ENCODE measurements at regions not wholly inside any gene's neighbourhood (a gene's known extent, or its start where the extent isn't known, plus 50 kb on each side); places are given as distances from the start of the nearest gene placed in this dataset.

DNA sequence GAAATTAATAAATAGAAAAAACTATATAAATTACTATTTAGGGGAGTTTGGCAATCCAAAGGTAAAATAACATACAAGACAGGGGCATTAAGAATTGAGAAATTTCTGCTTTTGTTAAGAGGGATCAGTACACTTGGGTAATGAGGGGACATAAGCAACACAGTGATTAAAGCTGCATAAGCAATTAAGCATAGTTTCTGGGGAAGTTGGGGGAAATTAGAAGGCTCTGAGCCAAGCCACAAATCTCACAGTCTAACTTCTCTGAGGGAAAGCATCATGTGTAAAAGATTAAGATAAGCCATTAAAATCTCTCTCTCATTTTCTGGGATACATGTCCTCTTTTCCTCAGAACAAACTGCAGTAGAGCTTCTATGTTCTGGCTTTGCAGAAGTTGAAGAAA is 533.9 kb upstream of the LRFN5 start:
- peak overlapping the region; percentile 45 for H2AFZ ChIP-seq (ENCODE audit: low read depth, low read length, severe bottlenecking)
- H3K36me3 ChIP-seq (ENCODE audit: low read length), result no peaks in the 10 kb centered on the region
- H3K4me2 ChIP-seq (ENCODE audit: low read depth, low read length, poor library complexity, severe bottlenecking), result peak overlapping the region; percentile 23
- no peaks in the 10 kb centered on the region for H3K79me2 ChIP-seq (ENCODE audit: insufficient read depth, low read length)
- no peaks in the 10 kb centered on the region for H3K9me3 ChIP-seq (ENCODE audit: insufficient read depth, low read length)
- no peak overlapping the region for H3K9ac ChIP-seq (ENCODE audit: low read length)
- no peaks in the 10 kb centered on the region for H3K9me2 ChIP-seq (replicated peaks; ENCODE audit: insufficient read depth, low read length)
- TF ChIP-seq, protein P1, sequence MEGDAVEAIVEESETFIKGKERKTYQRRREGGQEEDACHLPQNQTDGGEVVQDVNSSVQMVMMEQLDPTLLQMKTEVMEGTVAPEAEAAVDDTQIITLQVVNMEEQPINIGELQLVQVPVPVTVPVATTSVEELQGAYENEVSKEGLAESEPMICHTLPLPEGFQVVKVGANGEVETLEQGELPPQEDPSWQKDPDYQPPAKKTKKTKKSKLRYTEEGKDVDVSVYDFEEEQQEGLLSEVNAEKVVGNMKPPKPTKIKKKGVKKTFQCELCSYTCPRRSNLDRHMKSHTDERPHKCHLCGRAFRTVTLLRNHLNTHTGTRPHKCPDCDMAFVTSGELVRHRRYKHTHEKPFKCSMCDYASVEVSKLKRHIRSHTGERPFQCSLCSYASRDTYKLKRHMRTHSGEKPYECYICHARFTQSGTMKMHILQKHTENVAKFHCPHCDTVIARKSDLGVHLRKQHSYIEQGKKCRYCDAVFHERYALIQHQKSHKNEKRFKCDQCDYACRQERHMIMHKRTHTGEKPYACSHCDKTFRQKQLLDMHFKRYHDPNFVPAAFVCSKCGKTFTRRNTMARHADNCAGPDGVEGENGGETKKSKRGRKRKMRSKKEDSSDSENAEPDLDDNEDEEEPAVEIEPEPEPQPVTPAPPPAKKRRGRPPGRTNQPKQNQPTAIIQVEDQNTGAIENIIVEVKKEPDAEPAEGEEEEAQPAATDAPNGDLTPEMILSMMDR (IDR thresholded peaks at IDR 0.05; ENCODE audit: insufficient read depth, low read length, poor library complexity, severe bottlenecking), result no peak
- TF ChIP-seq EZH2phosphoT487 (conservative IDR thresholded peaks at IDR 0.05; ENCODE audit: low read length), result no peak
- no peak overlapping the region for H3K27ac ChIP-seq (ENCODE audit: low read depth, low read length)
- no peak overlapping the region for H3K4me3 ChIP-seq (ENCODE audit: insufficient read depth, low read length, poor library complexity, severe bottlenecking)
- no peaks in the 10 kb centered on the region for H4K20me1 ChIP-seq (ENCODE audit: low read depth, low read length)
- no peaks in the 10 kb centered on the region for H3F3A ChIP-seq (ENCODE audit: insufficient read depth)
- no peaks in the 10 kb centered on the region for H3K27me3 ChIP-seq (ENCODE audit: low read length)

DNA sequence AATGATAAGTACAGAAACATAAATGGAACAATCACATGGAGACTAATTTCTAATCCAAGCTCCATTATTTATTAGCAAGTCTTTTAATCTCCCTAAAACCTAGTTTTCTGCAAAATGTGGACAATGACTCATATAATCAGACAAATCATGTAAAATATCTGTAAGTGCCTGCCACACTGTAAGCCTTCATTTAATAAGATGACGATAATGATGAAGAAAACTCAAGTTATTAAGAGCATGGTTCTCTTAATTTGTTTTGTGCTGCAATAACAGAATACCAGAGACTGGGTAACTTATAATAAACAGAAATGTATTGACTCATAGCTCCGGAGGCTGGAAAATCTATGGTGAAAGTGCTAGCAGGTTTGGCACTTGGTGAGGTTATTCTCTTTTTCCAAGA is 535.3 kb upstream of the LRFN5 start:
- Histone ChIP-seq H2AFZ (ENCODE audit: low read depth, low read length, severe bottlenecking) (no peak overlapping the region), H3K79me2 (ENCODE audit: insufficient read depth, low read length) (no peaks in the 10 kb centered on the region), H3K9ac (ENCODE audit: low read length) (no peak overlapping the region), H3K4me3 (ENCODE audit: insufficient read depth, low read length, poor library complexity, severe bottlenecking) (no peak overlapping the region), H3K36me3 (ENCODE audit: low read length) (no peaks in the 10 kb centered on the region), H3K27me3 (ENCODE audit: low read length) (no peaks in the 10 kb centered on the region), H4K20me1 (ENCODE audit: low read depth, low read length) (no peaks in the 10 kb centered on the region), H3K27ac (ENCODE audit: low read depth, low read length) (no peak overlapping the region), H3F3A (ENCODE audit: insufficient read depth) (no peaks in the 10 kb centered on the region), H3K9me3 (ENCODE audit: insufficient read depth, low read length) (no peaks in the 10 kb centered on the region), H3K9me2 (replicated peaks; ENCODE audit: insufficient read depth, low read length) (no peaks in the 10 kb centered on the region), H3K4me2 (ENCODE audit: low read depth, low read length, poor library complexity, severe bottlenecking) (no peak overlapping the region)
- TF ChIP-seq EZH2phosphoT487 (conservative IDR thresholded peaks at IDR 0.05; ENCODE audit: low read length), result no peak
- TF ChIP-seq, protein P1 (IDR thresholded peaks at IDR 0.05; ENCODE audit: insufficient read depth, low read length, poor library complexity, severe bottlenecking), result no peak

DNA sequence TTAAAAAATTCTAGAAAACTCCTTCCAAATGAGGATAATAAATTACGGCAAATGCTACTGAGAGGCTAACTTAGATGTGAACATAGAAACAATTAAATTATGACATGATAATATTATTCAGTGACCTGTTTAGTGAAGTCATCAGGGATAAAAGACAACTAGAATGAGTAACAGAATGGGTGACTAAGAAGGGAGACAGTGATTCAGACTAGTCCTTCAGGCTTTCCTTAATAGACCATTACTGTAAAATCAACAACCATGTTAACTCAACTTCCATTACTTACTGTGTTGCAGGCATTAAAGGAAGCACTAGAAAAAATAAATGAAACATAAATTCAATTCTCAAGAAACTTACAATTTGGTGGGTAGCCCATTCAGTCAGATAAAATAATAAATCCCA is 543.9 kb upstream of the LRFN5 start:
- Histone ChIP-seq H3K27me3 (ENCODE audit: low read length) (no peaks in the 10 kb centered on the region), H2AFZ (ENCODE audit: low read depth, low read length, severe bottlenecking) (no peak overlapping the region), H3K4me2 (ENCODE audit: low read depth, low read length, poor library complexity, severe bottlenecking) (no peak overlapping the region), H3K9me3 (ENCODE audit: insufficient read depth, low read length) (no peaks in the 10 kb centered on the region), H3K4me3 (ENCODE audit: insufficient read depth, low read length, poor library complexity, severe bottlenecking) (no peak overlapping the region), H3K79me2 (ENCODE audit: insufficient read depth, low read length) (no peaks in the 10 kb centered on the region), H4K20me1 (ENCODE audit: low read depth, low read length) (no peaks in the 10 kb centered on the region), H3K27ac (ENCODE audit: low read depth, low read length) (no peak overlapping the region), H3K9me2 (replicated peaks; ENCODE audit: insufficient read depth, low read length) (no peaks in the 10 kb centered on the region), H3K36me3 (ENCODE audit: low read length) (no peaks in the 10 kb centered on the region), H3F3A (ENCODE audit: insufficient read depth) (no peaks in the 10 kb centered on the region), H3K9ac (ENCODE audit: low read length) (no peak overlapping the region)
- no peak for TF ChIP-seq EZH2phosphoT487 (conservative IDR thresholded peaks at IDR 0.05; ENCODE audit: low read length)

DNA sequence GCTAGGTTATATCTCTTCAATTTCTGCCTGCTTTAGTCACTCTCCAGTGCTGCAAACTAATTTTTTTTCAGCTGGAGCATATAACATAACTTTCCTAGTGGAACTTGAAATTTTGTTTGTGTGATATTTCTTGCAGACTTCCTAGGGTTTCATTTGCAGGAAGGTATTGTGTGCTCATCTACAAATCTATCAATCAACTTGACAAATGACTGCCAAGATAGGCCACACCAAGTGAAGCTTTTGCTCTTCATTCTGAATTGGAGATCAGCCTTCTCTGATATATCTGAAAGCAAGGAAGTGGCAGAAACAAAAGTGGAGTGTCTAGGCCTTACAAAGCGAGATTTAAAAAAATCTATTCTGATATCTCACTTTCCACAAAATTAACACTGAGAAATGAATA is 551.1 kb upstream of the LRFN5 start:
- H3K27me3 ChIP-seq (ENCODE audit: low read length), result no peaks in the 10 kb centered on the region
- H3F3A ChIP-seq (ENCODE audit: insufficient read depth), result no peaks in the 10 kb centered on the region
- H3K27ac ChIP-seq (ENCODE audit: low read depth, low read length), result no peak overlapping the region
- no peak overlapping the region for H3K4me3 ChIP-seq (ENCODE audit: insufficient read depth, low read length, poor library complexity, severe bottlenecking)
- no peak overlapping the region for H2AFZ ChIP-seq (ENCODE audit: low read depth, low read length, severe bottlenecking)
- TF ChIP-seq EZH2phosphoT487 (conservative IDR thresholded peaks at IDR 0.05; ENCODE audit: low read length), result no peak
- TF ChIP-seq, protein P1 (IDR thresholded peaks at IDR 0.05; ENCODE audit: insufficient read depth, low read length, poor library complexity, severe bottlenecking), result no peak
- H4K20me1 ChIP-seq (ENCODE audit: low read depth, low read length), result no peaks in the 10 kb centered on the region
- no peaks in the 10 kb centered on the region for H3K36me3 ChIP-seq (ENCODE audit: low read length)
- no peak overlapping the region for H3K9ac ChIP-seq (ENCODE audit: low read length)
- no peaks in the 10 kb centered on the region for H3K9me3 ChIP-seq (ENCODE audit: insufficient read depth, low read length)
- no peak overlapping the region for H3K4me2 ChIP-seq (ENCODE audit: low read depth, low read length, poor library complexity, severe bottlenecking)
- H3K9me2 ChIP-seq (replicated peaks; ENCODE audit: insufficient read depth, low read length), result no peaks in the 10 kb centered on the region
- H3K79me2 ChIP-seq (ENCODE audit: insufficient read depth, low read length), result no peaks in the 10 kb centered on the region
